ENCODE measurements at regions not wholly inside any gene's neighbourhood (a gene's known extent, or its start where the extent isn't known, plus 50 kb on each side); places are given as distances from the start of the nearest gene placed in this dataset.

GRCh38 chr1:213385201-213385600 is 334.2 kb downstream of the RPS6KC1 start:
- TF ChIP-seq CTCF (optimal IDR thresholded peaks at IDR 0.05 in 1 of 3, IDR thresholded peaks at IDR 0.05 in 1 of 3, conservative IDR thresholded peaks at IDR 0.05 in 1 of 3; ENCODE audit: extremely low read depth in 1 of 3, insufficient read depth in 2 of 3, low read length in 3 of 3) (no peak), EZH2 (IDR thresholded peaks at IDR 0.05; ENCODE audit: low read length) (no peak)
